Superior temporal gyrus (tissue), 1 donor: ENCODE measurements at regions not wholly inside any gene's neighbourhood (a gene's known extent, or its start where the extent isn't known, plus 50 kb on each side); places are given as distances from the start of the nearest gene placed in this dataset.

ENCODE experiments used
- DNase-seq: peaks from one replicate; pipeline ENCODE4 v3.0.0-alpha.2; 2016; ENCODE audit errors: extremely low spot score

DNA sequence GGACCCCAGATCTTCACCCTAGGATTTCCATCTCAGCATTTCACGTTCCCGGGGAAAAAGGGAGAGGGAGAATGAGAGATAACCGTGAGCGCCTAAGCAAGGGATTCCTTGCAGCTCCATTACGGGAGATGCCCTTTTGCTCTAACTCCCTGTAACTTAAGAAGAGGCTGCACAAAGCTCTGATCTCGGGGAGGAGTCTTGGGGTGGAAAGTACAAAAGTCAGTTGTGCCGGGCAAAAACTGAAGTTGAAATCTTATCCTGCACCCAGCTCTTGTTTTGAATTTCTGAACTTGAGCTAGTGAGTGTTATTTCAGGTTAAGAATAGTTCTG is 256.4 kb upstream of the SOX21 start:
- no peak for DNase-seq

DNA sequence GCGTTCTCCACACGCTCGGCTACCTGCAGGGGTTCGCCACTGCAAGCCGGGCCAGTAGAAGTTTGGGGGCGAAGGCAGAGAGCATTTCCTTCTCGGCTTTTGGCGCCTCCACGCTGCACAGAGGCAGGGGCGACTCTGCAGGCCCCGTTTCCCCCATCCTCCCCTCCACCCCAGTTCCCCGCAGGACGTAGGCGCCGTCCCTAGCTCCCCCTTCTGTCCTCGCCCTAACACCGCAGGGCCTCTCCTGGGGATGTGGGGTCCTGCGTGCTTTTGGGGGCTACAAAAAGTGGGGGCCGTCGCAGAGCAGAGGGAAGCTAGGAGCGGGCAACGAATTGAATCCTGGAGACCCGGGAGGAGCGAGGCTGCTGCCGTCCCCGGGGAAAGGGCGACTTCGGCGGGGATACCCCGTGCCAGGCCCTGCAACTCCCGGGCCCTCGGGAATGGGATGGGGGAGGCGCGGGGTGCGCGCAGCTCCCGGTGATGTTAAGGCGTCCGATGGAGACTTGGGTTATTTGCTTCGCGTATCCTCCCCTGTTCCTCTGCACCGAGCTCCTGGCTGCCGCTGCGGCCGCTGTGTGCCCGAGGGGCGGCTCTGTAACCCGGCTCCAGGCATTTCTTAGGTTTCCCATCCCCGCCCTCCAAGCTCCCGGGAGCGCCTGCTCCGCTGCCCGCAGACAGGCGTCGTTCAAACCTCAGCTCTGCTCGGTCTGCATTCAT is 255.9 kb upstream of the SOX21 start:
- no peak for DNase-seq

DNA sequence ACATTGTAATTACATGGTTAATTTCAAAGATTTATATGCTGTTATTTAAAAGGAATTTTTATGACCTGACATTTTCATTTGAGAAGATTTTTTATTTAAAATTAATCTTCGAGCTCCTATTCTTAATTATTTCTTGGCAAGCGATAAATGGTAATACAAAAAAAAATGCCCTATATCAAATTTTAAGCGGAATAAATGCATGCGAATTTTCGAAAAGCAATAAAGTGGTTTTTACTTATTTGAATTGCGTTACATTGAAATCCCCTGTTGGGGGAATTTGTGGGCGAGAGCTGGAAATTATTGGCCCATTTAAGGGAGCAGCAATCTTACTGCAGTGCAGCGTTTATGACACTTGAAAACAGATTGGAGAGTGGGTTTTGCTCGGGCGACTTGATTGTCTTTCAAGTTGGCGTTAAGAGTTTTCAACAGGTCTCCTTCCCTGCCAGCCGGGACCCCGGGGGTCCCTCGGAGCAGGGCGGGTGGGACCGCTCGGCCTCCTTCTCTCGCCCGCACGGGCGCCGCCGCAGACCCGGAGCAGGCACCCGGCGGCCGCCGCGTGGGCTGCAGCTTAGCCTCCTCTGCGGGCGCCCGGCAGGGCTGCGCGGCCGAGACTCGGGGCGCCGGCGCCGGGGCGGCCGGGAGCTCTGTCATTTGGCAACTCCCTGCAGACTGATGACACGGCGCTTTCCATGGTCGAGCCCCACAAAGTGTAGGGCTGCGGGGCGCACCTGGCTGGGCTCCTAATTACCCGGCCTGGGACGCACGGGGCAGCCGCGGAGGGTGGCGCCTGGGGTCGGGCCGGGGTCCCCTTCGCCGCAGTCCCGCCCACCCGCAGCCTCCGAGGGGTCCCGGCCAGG is 255.1 kb upstream of the SOX21 start:
- no peak for DNase-seq

GRCh38 chr13:94966422-94966955 is 254.1 kb upstream of the SOX21 start:
- DNase-seq, result no peak

GRCh38 chr13:94959626-94960025 is 247.3 kb upstream of the SOX21 start:
- DNase-seq, result no peak

DNA sequence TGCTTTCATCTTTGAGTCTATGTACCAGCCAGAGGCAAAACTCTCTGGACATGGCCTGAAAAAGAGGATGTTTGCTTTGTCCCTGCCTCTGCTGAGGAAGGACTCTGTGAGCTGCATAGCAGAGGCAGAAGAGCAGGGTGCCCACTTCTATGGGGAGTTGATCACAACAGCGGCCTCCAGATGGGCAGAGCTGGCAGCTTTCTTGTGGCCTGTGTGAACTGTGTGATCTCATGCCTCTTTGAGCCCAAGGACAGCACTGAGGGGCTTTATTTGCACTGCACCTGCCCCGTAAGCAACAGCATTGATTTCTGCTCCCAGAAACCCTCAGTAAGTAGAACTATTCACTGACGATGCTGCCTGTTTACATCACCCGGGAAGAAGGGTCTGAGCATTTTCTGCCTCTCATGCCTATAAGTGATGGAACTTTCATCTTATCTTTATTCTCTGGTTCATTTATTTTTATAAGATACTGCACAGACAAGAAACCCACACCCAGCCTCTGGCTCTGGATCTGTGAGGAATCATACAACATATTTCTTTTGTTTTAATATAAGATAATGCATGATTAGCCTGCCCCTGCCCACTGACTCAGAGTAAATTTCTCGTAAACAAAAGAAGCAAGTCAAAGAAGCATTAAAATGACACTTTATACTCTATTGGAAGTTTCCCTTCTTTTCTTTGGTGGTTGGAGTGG is 244.2 kb upstream of the SOX21 start:
- peak; percentile 62 for DNase-seq

- DNase-seq, result no peak
Observed at GRCh38 chr13:94952787-94953186, 240.4 kb upstream of the SOX21 start.

GRCh38 chr13:94950303-94950702 is 238.0 kb upstream of the SOX21 start:
- no peak for DNase-seq

DNA sequence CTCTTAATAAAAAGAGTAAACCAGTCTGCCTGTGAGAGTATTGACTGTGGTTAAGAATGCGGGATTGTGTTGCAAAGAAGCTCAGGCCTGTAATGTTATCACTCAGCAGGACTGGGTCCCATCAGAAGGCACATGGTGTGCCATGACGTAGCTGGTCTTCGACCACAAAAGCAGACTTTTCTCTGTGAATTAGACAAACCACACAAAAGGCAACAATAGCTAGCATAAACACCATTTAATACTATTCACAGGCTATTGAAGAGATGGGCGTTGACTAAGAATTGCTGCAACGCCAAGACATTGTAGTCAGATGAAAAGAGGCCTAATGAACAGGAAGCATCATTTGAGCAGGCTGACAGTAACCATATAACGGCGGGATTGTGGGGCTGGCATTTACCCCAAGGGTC is 235.6 kb upstream of the SOX21 start:
- peak; percentile 69 for DNase-seq

GRCh38 chr13:94947392-94947791 is 235.0 kb upstream of the SOX21 start:
- DNase-seq, result no peak

- DNase-seq, result no peak
Observed at GRCh38 chr13:94946039-94946438, 233.7 kb upstream of the SOX21 start.

DNA sequence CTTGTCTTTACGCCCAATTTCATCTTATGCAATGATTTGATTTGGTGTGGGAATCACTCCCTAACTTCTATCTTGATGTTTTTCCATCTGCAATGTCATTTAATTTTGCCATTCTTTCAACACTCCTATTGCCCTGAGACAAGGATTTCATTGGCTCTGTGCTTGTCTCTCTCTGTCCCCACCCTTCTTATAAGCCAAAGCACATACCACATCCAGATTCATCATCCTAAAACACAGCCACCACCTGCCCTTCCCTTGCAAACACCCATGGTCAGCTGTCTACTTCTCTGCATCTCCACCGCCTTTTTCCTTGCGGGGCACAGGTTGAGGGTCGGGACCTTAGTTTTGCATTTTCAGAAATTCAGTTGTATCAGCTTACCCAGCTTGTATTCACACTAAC is 225.8 kb upstream of the SOX21 start:
- no peak for DNase-seq

GRCh38 chr13:94936633-94937032 is 224.3 kb upstream of the SOX21 start:
- no peak for DNase-seq

- no peak for DNase-seq
Observed at GRCh38 chr13:94933936-94934335, 221.6 kb upstream of the SOX21 start.

DNA sequence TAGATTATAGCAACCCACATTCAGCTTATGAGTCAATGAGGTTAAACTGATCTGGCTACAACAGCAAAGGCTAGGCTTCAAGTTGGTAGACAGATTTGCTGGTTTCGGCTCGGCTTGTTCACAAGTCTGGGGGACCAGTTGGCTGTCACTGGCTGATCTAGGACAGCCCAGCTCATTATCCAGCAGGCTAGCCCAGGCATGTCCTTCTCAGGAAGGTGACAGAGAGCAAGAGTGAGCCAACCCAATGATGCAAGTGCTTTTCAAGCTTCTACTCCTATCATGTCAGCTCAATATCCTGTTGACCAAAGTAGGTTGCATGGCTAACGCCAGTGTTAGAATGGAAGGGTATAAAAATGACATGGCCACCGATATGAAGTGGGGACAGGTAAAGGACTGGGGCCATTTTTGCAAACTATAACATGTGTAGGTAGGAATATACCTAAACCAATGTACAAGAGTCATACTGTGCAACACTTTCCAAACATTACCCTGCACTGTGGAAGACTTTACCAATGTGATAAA is 220.9 kb upstream of the SOX21 start:
- DNase-seq, result no peak

GRCh38 chr13:94928127-94928775 is 215.9 kb upstream of the SOX21 start:
- no peak for DNase-seq

- DNase-seq, result no peak
Observed at GRCh38 chr13:94925263-94925662, 212.9 kb upstream of the SOX21 start.

DNA sequence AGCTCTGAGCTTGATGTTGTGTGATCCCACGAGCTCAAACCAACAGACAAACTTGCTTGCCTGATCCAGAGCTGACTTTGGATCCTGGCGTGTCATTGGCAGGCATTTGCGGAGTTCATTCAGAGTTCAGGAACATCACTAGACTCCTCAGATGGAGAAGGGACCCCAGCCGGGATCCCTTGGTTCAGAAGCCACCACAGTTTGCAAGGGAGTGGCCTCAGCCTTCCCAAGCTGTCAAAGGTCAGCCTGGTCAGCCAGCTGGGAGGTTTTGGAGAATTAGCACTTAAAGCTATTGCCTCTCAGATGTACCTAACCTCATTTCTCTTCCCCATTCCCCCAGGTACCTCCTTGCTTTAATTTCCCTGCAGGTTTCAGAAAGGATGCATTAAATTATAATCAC is 208.8 kb upstream of the SOX21 start:
- DNase-seq, result no peak

DNA sequence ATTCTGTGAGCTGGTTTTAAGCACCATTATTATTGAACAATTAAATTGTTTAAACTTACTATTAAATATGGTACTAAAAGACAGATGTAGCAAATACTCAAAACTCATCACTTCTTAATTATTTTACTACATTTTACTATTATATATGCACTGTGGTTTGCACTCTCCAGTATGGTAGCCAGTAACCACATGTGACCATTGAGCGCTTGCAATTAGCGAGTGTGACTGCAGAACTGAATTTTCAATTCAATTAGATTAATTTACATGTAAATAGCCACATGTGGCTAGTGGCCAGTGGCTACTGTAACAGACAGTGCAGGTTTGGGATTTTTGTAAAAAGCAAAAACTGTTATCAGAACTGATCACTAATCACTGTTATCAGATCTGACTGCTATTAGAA is 208.2 kb upstream of the SOX21 start:
- no peak for DNase-seq

GRCh38 chr13:94917824-94918223 is 205.5 kb upstream of the SOX21 start:
- no peak for DNase-seq

- DNase-seq, result no peak
Observed at GRCh38 chr13:94914895-94915294, 202.6 kb upstream of the SOX21 start.

DNA sequence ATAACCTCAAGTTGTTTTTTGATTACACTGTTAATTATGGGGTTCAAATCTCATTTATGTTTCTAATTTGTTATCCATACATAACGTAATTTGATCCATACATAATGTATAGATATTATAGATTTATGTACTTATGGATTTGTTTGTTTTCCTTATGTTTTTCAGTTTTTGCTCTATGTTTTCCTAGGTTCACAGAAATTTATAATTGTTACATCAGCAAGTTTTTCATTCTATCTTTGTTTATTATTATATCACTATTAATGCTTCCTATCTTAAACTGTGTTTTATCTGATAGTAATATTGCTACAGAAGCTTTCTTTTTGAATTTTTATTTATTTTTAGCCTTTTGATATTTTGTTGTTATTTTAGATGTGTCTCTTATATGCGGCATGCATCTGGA is 194.3 kb upstream of the SOX21 start:
- no peak for DNase-seq
